ENCODE measurements at regions not wholly inside any gene's neighbourhood (a gene's known extent, or its start where the extent isn't known, plus 50 kb on each side); places are given as distances from the start of the nearest gene placed in this dataset.

DNA sequence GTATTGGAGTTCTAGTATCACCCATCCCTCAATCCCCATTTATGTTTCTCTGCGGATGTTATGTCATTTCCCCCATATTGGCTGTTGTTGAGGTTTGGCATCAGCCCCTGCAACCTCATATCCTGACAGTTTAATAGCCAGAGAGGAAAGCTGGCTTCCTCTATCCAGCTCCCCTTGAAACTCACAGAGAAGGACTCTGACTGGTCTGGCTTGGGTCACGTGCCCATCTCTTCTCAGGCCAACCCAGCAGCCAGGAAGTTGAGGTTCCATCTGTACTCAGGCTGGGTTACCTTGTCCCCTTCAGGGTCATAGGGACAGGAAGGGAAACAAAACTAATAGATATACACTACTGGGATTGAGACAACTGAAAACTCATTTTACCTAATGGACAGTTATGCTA lies 148.0 kb upstream of the SLC14A2 start:
- no peaks in the 10 kb centered on the region for H3K36me3 Mint-ChIP-seq
- POLR2A ChIA-PET: no interaction called here
- ATAC-seq: no peak
- DNase-seq: no peak
- no peak overlapping the region for H3K27ac Mint-ChIP-seq
- H3K9me3 Mint-ChIP-seq: peaks cover 0 to 7% (median 0%) of the 10 kb centered on the region in 9 donors
- H3K4me3 Mint-ChIP-seq: no peak overlapping the region
- no peaks in the 10 kb centered on the region for H3K4me1 Mint-ChIP-seq
- H3K27me3 Mint-ChIP-seq: peaks cover 3 to 24% (median 9%) of the 10 kb centered on the region in 5 donors

DNA sequence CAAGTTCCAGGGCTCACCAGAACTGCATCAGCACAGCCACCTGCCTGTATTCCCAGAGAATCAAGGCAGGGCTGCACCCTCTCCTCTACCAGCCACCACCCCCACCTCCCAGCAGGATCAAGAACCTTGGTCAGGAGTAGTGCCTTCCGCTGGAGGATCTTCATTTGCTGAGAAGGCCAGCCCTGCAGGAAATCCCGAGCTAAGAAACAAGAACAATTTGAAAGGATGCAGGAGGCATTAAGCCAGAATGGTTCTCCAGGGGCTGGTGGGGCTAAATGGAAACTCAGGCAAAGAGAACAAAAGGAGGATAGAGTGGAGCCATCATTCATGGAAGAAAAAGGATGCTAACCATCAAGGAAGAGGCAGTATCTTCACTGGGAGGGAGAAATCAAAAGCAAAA lies 147.3 kb upstream of the SLC14A2 start:
- Mint-ChIP-seq H3K27me3 (peaks cover 3 to 24% (median 9%) of the 10 kb centered on the region in 5 donors), H3K27ac (no peak overlapping the region), H3K36me3 (no peaks in the 10 kb centered on the region), H3K4me3 (no peak overlapping the region), H3K9me3 (peaks cover 0 to 7% (median 0%) of the 10 kb centered on the region in 9 donors), H3K4me1 (no peaks in the 10 kb centered on the region)
- ATAC-seq (no peak), DNase-seq (no peak)
- POLR2A ChIA-PET: no interaction called here

DNA sequence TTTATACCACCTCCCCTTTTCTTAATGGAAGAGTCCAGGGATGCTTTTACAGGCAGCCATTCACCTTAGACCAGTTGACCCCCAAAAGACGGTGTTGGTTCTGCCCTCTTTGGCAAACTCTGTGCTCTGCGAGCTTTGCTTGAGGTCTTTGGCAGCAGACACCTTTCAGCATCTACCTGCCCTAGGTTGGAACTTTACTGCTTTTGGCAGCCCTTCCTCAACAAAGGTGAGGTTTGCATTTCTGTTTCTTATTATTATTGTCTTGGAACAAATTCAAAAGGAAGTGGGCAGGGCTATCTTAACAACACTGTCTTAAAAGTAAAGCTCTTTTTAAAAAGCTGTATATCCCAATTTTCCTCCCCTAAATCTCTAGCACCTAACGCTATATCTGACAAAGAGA lies 136.4 kb upstream of the SLC14A2 start:
- POLR2A ChIA-PET: no interaction called here
- DNase-seq: no peak
- Mint-ChIP-seq H3K27me3 (peaks cover 9 to 38% (median 22%) of the 10 kb centered on the region in 5 donors), H3K27ac (no peak overlapping the region), H3K4me3 (no peak overlapping the region), H3K9me3 (peaks cover 0 to 21% (median 4%) of the 10 kb centered on the region in 9 donors), H3K36me3 (no peaks in the 10 kb centered on the region), H3K4me1 (no peaks in the 10 kb centered on the region)
- ATAC-seq: no peak

DNA sequence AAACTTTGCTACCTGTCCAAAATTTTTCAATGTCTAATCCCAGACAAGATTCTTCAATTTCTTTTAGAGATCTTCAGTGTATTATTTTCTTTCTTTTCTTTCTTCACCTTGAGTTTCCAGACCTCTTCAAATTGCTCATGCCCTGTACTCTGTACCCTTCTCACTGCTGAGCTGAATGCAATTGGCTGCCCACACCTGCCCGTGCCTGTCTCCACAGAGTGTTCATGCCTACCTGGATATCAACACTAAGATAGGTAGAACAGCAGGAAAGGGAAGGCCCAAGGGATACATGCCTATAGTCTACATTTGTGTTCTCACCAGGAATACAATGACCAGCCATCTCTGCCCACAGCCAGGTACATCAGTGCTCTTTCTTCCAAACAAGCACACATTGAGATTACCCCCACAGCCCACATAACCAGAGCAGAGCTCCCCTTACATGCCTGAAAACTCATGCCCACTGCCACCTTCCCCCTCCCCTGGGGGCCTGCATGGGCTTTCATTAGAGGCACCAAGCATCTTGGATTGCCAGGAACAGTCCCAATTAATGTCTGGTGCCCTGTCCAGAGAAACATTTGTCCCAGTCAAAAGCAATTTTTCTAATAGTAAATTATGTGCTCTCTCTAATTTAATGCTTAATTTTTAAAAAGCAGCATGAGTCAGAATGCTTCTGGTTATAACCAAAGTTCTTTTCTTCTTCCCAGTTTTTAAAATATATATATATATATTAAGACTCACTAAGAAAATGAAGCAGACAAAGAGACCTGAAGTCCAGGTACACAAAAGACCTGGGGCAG lies 134.9 kb upstream of the SLC14A2 start:
- Mint-ChIP-seq H3K36me3 (no peaks in the 10 kb centered on the region), H3K4me1 (no peaks in the 10 kb centered on the region), H3K27me3 (peaks cover 7 to 38% (median 24%) of the 10 kb centered on the region in 5 donors), H3K9me3 (peaks cover 0 to 12% (median 0%) of the 10 kb centered on the region in 9 donors), H3K27ac (no peak overlapping the region), H3K4me3 (no peak overlapping the region)
- DNase-seq (no peak), ATAC-seq (no peak)
- POLR2A ChIA-PET: no interaction called here

DNA sequence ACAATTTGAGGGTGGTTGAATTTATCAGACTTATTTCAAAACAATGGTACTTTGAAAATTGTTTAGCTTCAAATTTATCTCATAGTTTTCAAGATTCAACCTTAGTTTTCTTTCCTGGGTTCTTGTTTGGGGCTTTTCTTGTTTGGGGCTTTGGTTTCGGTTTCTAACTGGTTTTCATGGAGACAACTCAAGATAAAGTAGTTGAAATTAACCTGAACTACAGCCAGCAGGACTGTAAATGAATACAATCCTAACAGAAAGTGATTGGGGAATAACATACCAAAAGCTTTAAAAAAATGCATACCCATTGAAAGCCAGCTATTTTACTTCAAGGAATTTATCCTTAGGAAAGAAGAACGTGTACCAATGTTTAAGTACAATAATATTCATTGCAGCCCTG lies 133.5 kb upstream of the SLC14A2 start:
- no peak for DNase-seq
- H3K27me3 Mint-ChIP-seq: peaks cover 9 to 31% (median 15%) of the 10 kb centered on the region in 5 donors
- H3K36me3 Mint-ChIP-seq: no peaks in the 10 kb centered on the region
- no peak overlapping the region for H3K4me3 Mint-ChIP-seq
- POLR2A ChIA-PET: no interaction called here
- H3K9me3 Mint-ChIP-seq: peaks cover 0 to 3% (median 0%) of the 10 kb centered on the region in 9 donors
- no peak overlapping the region for H3K27ac Mint-ChIP-seq
- no peaks in the 10 kb centered on the region for H3K4me1 Mint-ChIP-seq
- ATAC-seq: no peak

DNA sequence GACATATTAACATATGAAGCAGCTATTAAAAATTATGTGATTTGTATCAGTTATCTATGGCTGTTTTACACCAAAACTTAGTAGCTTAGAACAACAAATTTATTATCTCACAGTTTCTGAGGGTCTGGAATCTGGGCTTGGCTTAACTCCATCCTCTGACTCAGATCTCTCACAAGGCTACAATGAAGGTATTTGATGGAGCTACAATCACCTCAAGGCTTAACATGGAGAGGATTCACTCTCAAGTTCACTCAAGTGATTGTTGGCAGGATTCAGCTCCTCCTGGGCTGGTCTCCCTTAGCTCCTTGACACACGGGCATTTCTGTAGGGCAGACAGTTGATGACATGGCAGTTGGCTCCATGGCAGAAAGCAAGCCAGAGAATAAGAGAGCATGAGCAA lies 133.0 kb upstream of the SLC14A2 start:
- no peak overlapping the region for H3K27ac Mint-ChIP-seq
- H3K4me3 Mint-ChIP-seq: no peak overlapping the region
- POLR2A ChIA-PET: no interaction called here

DNA sequence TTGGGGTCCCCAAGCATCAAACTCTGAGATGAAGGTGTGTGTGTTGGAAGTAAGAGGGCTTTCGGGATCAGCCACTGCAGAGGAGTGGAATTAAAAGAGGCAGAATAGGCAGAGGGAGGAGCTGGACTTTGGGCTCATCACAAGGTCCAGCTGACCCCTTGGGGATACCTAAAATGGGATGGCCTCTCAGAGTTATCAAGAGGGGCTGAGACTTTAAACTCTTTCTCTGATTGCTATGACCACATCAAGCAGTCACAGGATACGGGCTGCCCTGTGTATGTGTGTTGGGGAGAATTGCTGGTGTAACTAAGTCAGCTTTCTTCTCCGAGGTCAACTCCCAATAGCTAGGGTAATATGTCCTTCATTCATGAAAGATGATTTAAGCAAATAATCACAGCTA lies 127.7 kb upstream of the SLC14A2 start:
- POLR2A ChIA-PET: no interaction called here
- H3K9me3 Mint-ChIP-seq: no peaks in the 10 kb centered on the region
- H3K4me1 Mint-ChIP-seq: no peaks in the 10 kb centered on the region

More for the DNA sequence above, 133.0 kb upstream of the SLC14A2 start:
- H3K4me1 Mint-ChIP-seq: no peaks in the 10 kb centered on the region
- H3K9me3 Mint-ChIP-seq: peaks cover 0 to 1% (median 0%) of the 10 kb centered on the region in 9 donors
- peaks cover 9 to 28% (median 14%) of the 10 kb centered on the region in 5 donors for H3K27me3 Mint-ChIP-seq
- ATAC-seq: no peak
- no peak for DNase-seq
- H3K36me3 Mint-ChIP-seq: no peaks in the 10 kb centered on the region

DNA sequence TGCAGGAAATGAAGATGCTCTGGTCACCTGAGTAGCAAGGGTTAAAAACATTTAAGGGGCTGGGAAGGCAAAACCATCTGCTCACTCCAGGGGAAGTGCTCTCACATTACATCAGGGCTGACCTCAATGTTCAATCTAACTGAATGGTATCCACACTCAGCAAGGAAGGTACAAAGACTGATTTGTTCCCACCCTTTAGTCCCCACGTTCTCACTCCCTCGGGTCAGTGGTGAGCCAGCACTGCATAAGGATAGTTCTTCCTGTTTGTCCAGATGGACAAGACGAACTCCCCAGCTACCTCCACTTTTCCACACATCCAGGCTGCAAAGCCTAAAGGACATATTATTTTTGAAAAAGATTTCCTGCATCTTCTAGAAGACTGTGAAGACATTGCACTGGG lies 126.6 kb upstream of the SLC14A2 start:
- ATAC-seq (no peak), DNase-seq (no peak)
- POLR2A ChIA-PET: no interaction called here
- H3K27ac Mint-ChIP-seq: no peak overlapping the region
- H3K36me3 Mint-ChIP-seq: no peaks in the 10 kb centered on the region
- H3K9me3 Mint-ChIP-seq: no peaks in the 10 kb centered on the region
- H3K4me3 Mint-ChIP-seq: no peak overlapping the region
- no peaks in the 10 kb centered on the region for H3K4me1 Mint-ChIP-seq
- H3K27me3 Mint-ChIP-seq: peaks cover 0 to 7% (median 3%) of the 10 kb centered on the region in 5 donors

More for the DNA sequence above, 127.7 kb upstream of the SLC14A2 start:
- DNase-seq: no peak
- H3K36me3 Mint-ChIP-seq: no peaks in the 10 kb centered on the region
- H3K27ac Mint-ChIP-seq: no peak overlapping the region
- H3K4me3 Mint-ChIP-seq: no peak overlapping the region
- peaks cover 0 to 7% (median 4%) of the 10 kb centered on the region in 5 donors for H3K27me3 Mint-ChIP-seq
- ATAC-seq: no peak

DNA sequence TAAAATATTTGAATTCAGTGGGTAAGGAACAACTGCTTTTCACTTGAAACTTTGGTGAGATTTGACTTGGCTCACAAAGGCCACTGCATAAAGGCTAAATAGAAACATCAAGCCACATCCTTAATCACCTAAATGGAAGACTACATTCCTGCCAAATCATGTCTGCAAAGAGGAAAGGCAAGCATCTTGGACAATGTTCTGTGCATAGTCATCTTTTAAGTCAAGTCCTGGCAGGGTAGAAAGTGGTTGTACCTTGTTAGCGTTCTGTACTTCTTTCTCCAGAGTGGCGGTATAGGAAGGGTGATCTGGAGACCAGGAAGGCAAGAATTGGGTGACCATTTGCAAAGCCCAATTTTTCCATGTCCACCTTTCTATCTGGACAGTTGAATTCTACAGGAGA lies 121.4 kb upstream of the SLC14A2 start:
- Mint-ChIP-seq H3K27ac (no peak overlapping the region), H3K36me3 (no peaks in the 10 kb centered on the region), H3K9me3 (no peaks in the 10 kb centered on the region), H3K4me1 (no peaks in the 10 kb centered on the region), H3K27me3 (peaks cover 1 to 19% (median 4%) of the 10 kb centered on the region in 5 donors), H3K4me3 (no peak overlapping the region)
- no peak for DNase-seq
- POLR2A ChIA-PET: no interaction called here
- ATAC-seq: no peak

DNA sequence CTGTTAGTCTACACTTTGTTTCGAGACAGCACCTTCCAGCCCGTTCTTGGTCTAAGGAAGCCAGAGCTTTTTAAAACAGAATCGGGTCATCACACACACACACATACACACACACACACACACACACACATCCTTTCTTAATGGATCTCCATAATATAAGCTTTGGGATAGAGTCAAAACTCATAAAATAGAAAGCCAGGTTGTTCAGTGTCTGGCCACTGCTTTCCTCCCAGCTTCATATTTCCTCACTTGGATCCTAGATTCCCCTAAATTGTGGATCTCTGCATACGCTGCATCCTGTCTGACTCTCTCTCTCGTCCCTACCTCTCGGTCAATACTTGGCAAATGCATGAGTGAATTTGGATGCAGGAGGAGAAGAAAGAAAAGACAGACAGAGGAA lies 120.5 kb upstream of the SLC14A2 start:
- POLR2A ChIA-PET: interaction anchor here (0.6 kb wide), 1 partner anchor 1410 kb away, joined by 3 read pairs; no protein-coding TSS in a partner anchor
- DNase-seq (no peak), ATAC-seq (no peak)
- Mint-ChIP-seq H3K36me3 (no peaks in the 10 kb centered on the region), H3K4me1 (no peaks in the 10 kb centered on the region), H3K4me3 (no peak overlapping the region), H3K9me3 (no peaks in the 10 kb centered on the region), H3K27me3 (peaks cover 1 to 20% (median 4%) of the 10 kb centered on the region in 5 donors), H3K27ac (no peak overlapping the region)

DNA sequence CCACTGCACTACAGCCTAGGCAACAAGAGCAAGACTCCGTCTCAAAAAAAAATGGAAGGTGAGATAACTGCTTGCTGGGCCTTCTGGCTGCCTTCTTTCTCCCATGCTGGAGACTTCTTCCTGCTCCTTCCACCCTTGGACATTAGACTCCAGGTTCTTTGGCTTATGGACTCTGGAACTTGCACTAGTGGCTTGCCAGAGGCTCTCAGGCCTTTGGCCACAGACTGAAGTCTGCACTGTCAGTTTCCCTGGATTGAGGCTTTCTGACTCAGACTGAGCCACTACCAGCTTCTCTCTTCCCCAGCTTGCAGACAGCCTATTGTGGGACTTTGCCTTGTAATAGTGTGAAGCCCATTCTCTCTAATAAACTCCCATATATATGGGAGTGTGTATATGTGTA lies 118.5 kb upstream of the SLC14A2 start:
- no peaks in the 10 kb centered on the region for H3K9me3 Mint-ChIP-seq
- no peak for ATAC-seq

DNA sequence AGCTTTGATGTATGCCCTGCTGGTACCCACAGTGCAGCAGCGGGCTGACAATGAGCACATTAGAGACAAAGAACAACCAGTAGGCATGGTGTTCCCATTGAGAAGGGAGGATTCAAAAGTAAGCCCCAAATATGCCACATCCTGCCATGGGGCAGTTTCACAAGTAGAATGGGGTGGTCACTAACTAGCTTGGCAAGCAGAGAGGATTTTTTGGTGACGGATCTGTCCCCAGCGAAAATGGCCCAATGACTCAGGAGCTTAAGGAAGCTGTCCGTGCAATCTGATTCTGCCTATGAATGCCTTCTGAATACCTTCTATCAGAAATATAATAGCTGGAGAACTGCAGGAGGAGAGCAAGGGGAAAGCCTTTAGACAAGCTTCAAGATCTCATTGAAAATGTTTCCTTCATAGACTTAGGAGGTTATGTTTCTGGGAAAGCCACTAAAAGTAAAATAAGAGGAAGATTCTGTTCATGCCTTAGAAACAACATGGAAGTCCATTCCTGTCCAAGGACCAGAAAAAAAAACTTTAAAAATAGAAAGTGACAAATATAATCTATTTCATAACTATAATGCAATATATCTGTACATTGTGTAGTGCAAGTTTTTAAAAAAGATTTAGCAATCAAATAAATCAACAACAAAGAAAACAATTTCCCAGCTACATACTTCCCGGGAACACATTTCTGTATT lies 117.5 kb upstream of the SLC14A2 start:
- H3K4me1 Mint-ChIP-seq: no peaks in the 10 kb centered on the region
- no peak overlapping the region for H3K4me3 Mint-ChIP-seq
- no peaks in the 10 kb centered on the region for H3K36me3 Mint-ChIP-seq
- no peaks in the 10 kb centered on the region for H3K9me3 Mint-ChIP-seq
- no peak overlapping the region for H3K27ac Mint-ChIP-seq
- peaks cover 1 to 17% (median 4%) of the 10 kb centered on the region in 5 donors for H3K27me3 Mint-ChIP-seq
- POLR2A ChIA-PET: no interaction called here
- ATAC-seq (no peak), DNase-seq (no peak)

More for the DNA sequence above, 118.5 kb upstream of the SLC14A2 start:
- POLR2A ChIA-PET: no interaction called here
- DNase-seq: no peak
- no peak overlapping the region for H3K4me3 Mint-ChIP-seq
- no peak overlapping the region for H3K27ac Mint-ChIP-seq
- H3K27me3 Mint-ChIP-seq: peaks cover 1 to 17% (median 4%) of the 10 kb centered on the region in 5 donors
- H3K4me1 Mint-ChIP-seq: no peaks in the 10 kb centered on the region
- H3K36me3 Mint-ChIP-seq: no peaks in the 10 kb centered on the region

DNA sequence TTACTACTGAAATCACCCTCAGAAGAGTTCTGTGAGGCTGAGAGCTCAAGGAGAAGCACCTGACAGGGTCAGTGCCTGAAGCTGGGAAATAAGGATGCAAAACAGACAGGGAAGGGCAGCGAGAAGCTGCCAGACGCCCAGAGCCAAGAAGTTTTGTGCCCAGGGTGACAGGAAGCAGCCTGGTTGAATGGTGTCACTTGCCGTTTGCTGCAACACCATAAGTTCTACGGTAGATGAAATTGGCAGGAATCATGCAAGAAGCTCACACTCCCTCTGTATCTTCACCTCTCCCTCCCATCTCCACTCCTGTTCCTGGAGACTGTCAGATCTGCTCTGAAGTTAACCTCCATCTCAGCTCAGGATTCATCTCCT lies 117.0 kb upstream of the SLC14A2 start:
- Mint-ChIP-seq H3K36me3 (no peaks in the 10 kb centered on the region), H3K4me3 (no peak overlapping the region), H3K4me1 (no peaks in the 10 kb centered on the region), H3K9me3 (no peaks in the 10 kb centered on the region), H3K27ac (no peak overlapping the region), H3K27me3 (peaks cover 1 to 18% (median 4%) of the 10 kb centered on the region in 5 donors)
- POLR2A ChIA-PET: no interaction called here
- DNase-seq: no peak
- ATAC-seq: no peak

Data from naive thymus-derived CD8-positive, alpha-beta T cell (primary cell).